NCI-H526 treated with DMSO at 0.1 percent for 48 hours (cell line): ENCODE measurements at regions not wholly inside any gene's neighbourhood (a gene's known extent, or its start where the extent isn't known, plus 50 kb on each side); places are given as distances from the start of the nearest gene placed in this dataset.
A peak's percentile ranks its signal among the peaks of the same experiment; 100 is the strongest.

Experiments
- DNase-seq: peaks from one replicate; lab custom pipeline; 2025; lab: John Stamatoyannopoulos, UW

DNA sequence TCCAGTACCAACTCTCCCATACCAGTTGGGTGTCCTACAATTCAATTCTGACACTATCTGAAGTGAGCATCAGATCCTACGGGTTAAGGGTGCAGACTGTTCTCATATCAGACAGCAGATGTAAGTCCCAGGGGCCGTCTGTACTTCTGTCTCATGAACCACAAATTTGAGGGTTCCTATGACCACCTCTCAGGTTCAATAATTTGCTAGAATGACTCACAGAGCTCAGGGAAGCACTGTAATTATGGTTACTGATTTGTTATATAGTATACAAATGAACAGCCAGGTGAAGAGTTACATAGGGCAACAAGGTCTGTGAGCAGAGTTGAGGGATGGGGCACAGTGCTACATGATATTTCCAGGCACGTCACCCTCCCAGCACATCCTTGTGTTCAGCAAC lies 499.1 kb downstream of the DMAC1 start:
- DNase-seq, result no peak

DNA sequence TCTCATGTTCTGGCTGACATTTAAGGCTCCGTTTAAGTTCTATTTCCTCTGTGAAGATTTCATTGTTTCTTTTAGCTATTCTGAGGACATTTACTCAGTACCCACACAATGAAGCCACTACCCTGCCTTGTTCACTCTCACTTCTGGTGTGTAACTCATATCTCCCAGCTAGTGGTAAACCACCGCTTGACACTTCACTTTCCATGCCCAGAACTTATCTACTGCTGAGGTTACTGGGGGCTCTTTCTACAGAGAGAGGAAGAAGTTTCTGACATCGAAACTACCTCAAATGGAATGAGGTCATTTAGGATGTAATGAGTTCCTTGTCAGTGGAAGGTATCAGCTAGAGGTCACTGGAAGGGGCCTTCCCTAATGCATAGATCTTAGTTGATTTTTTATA lies 501.5 kb downstream of the DMAC1 start:
- DNase-seq, result no peak

DNA sequence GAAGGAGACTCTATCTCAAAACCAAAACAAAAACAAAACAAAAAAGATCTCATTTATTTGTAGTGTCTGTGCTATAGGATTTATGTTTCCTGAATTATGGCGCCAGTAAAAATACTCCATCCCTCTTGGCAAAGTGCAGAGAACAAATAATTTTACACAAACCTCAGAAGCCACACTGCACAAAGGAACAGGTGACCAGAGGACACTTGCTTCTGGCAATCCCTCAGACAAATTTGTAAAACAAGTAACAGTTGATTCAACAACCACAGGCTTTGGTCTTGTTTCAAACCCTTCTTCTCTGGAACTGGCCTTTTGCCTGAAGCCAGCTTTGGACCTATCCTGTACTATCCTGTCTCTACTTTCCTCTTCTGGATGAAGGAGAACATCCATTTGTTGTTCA lies 502.1 kb downstream of the DMAC1 start:
- DNase-seq, result no peak

GRCh38 chr9:7293091-7293490 lies 506.5 kb downstream of the DMAC1 start:
- no peak for DNase-seq

- no peak for DNase-seq
These were observed 509.8 kb downstream of the DMAC1 start for GRCh38 chr9:7289773-7290172.

GRCh38 chr9:7287986-7288385 lies 511.6 kb downstream of the DMAC1 start:
- DNase-seq, result no peak

- DNase-seq, result no peak
These were observed 512.5 kb downstream of the DMAC1 start for GRCh38 chr9:7287065-7287464.

DNA sequence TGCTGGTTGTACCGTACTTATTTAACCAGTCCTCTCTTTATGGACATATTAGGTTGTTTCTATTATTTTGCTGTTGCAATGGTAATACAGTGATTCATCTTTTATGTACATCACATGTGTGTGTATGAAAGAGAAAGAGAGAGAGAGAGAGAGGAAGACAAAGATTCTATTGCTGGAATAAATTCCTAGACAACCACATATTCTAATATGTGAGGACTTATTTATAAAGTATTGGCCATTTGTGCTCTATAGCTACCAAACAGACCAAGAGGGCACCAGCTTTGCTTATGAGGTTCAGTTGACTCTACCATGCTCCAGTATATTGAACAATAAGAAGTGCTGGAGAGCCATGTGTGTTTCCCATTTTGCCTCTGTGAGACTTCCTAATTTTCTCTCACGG lies 513.5 kb downstream of the DMAC1 start:
- no peak for DNase-seq

GRCh38 chr9:7285199-7285598 lies 514.4 kb downstream of the DMAC1 start:
- no peak for DNase-seq

- DNase-seq, result no peak
These were observed 515.1 kb downstream of the DMAC1 start for GRCh38 chr9:7284517-7284916.

DNA sequence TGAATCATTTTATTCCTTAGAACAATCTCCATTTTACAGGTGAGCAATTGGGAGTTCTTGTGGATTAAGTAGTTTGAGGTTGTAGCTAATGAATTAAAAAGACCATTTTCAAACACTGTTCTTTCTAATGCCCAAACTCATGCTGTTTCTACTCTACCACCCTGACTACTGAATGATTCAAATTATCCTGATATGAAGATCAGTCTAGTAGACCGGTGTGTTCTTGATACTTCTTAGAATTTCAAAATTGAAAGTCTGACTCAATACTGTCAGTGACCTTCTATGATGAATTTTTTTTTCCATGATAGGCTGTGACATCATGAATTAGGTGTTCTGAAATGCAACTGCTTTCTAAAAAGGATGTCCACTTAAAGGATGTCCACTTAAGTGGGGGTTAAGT lies 515.5 kb downstream of the DMAC1 start:
- DNase-seq, result no peak

- DNase-seq, result peak; percentile 2
These were observed 515.8 kb downstream of the KDM4C start for GRCh38 chr9:7273575-7273974.

GRCh38 chr9:7266911-7267595 lies 509.3 kb downstream of the KDM4C start:
- DNase-seq, result peak; percentile 44

- no peak for DNase-seq
These were observed 507.4 kb downstream of the KDM4C start for GRCh38 chr9:7265181-7265580.

DNA sequence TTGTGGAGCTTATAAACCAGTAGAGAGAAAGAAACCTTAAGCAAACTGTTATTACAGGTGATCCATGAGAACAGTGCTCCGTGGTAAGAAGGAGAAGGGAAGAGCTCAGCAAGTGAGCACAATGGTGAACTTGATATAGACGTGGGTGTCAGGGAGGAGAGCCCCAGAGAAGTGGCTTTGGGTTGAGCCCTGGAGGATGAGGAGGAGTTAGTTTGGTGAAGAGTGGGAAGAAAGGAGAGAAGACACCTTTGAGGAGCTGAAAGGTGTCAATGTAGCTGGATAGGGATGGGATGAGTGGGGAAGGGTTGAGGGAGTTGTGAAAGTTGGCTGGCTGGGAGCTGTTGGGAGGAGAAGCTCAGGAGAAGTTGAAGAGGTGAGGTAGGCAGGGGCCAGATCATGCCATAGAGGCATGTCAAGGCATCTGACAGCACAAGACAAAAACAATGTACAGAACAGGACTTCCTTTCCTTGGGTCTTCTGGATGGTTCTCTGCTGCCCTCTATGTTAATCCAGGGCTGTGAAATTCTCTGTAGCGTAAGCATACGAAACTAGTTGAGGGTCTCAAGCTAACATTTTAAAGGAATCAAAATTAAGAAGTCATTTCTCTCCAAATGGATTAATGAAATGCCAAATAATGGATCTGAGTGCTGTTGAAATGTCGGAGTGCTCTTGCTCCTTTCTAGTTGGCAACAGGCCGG lies 501.9 kb downstream of the KDM4C start:
- no peak for DNase-seq

GRCh38 chr9:7258688-7259396 lies 501.1 kb downstream of the KDM4C start:
- DNase-seq, result no peak

DNA sequence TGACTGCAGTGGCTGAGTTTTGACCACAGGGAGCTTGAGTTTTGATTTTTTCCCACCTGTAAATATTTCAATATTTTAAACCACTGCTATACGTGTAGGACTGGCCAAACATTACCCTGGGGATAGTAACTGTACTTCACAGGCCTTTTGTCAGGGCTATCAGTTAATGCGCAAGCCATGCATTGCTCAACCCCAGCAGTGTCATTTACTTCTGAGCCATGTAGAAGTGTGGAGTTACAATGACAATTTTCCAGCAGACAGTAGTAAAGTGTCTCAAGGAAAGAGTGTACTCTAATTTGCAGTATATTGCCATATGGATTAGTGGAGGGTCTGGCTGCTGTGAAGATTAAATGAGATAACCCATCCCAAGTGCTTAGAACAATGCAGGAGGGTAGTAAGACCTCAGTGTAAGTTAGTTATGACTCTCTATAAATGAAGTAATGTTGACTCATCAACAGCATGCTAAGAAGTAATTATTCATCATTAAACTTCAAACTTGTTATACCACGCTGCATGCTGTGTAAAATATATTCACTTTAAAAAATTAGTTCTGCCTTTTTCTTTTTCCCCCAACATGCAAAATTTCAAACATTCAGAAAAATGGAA lies 489.2 kb downstream of the KDM4C start:
- DNase-seq, result no peak

- DNase-seq, result no peak
These were observed 488.3 kb downstream of the KDM4C start for GRCh38 chr9:7245976-7246580.

GRCh38 chr9:7243838-7244237 lies 486.1 kb downstream of the KDM4C start:
- no peak for DNase-seq

DNA sequence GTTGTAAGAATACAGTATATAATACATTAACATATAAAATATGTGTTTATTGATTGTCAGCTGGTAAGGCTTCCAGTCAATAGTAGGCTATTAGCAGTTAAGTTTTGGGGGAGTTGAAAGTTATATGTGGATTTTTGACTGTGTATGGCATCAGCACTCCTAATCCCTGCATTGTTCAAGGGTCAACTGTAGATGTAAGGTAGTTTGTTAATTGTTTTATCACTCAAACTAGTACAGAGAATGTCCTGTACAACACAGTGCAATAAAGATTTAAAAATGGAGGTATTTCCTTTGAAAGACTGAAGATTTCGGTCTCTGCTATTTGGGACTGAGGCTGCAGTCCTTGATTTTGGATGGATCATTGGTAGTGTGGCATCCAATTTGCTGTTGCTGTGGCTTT lies 484.4 kb downstream of the KDM4C start:
- DNase-seq, result no peak

DNA sequence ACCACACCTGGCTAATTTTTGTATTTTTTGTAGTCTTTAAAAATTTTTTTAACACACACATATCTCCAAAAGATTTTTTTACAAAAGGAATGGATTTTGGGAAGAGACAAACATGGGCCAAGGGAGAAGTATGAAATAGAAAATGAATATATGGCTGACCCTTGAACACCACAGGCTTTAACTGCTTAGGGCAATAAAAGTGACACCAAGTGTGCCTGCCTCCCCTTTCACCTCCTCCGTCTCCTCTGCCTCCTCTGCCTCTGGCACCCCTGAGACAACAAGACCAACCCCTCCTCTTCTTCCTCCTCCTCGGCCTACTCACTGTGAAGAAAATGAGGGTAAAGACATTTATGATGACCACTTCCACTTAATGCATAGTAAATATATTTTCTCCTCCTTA lies 483.9 kb downstream of the KDM4C start:
- DNase-seq, result no peak

DNA sequence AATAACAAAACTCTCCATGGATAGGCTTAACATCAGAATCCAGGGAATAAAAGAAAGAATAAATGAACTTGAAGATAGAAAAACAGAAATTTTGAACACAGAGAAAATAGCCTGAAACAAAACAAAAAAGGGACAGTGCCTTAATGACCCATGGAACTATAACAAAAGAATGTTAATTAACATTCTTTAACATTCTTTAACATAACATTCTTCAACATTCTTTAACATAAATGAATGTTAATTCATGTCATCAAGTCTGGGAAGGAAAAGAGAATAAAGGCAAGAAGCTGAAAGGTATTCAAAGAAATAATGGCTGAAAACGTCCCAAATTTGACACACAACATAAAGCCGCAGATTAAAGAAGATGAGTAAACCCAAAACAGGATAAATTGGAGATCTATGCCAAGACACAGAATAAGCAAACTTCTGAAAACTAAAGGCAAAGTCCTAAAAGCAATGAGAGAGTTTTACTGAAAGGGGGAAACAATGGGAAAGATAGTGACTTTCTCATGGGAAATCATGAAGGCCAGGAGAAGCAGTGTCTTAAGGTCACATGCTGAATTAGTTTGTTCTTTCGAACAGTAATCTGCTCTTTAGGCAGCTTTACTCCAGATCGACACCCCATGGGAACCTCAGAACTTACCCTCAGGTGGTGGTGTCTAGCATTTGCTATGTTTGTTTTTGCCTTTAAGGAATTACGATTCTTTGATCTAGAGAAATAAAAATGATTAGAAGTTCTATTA lies 483.0 kb downstream of the KDM4C start:
- no peak for DNase-seq
